ENCODE measurements at regions not wholly inside any gene's neighbourhood (a gene's known extent, or its start where the extent isn't known, plus 50 kb on each side); places are given as distances from the start of the nearest gene placed in this dataset.

- intact Hi-C loops (cut with DNase I) = no loop called here
- Histone ChIP-seq H3K4me1 (peaks cover 4 to 12% (median 8%) of the 10 kb centered on the region in 4 donors), H3K27ac (replicated peaks in 1 of 4) (no peak overlapping the region), H3K4me3 (no peak overlapping the region), H3K9me3 (no peaks in the 10 kb centered on the region), H3K36me3 (no peaks in the 10 kb centered on the region), H3K27me3 (no peaks in the 10 kb centered on the region)
- 91% methylated on average over 3 of the region's 3 CpGs for WGBS
- DNase-seq (ENCODE audit: extremely low spot score) = no peak
- TF ChIP-seq POLR2A (IDR thresholded peaks at IDR 0.05; ENCODE audit: low read depth) (no peak), POLR2AphosphoS5 (IDR thresholded peaks at IDR 0.05) (no peak)
Measured at GRCh38 chr15:70276401-70276800, 178.7 kb upstream of the TLE3 start.

- no peak overlapping the region for H3K4me3 ChIP-seq
- no peak overlapping the region for H3K27ac ChIP-seq (replicated peaks in 1 of 4)
- peaks cover 12 to 20% (median 16%) of the 10 kb centered on the region in 4 donors for H3K4me1 ChIP-seq
- DNase-seq (ENCODE audit: extremely low spot score) = no peak
- WGBS = 94% methylated on average over 8 of the region's 8 CpGs
- no peaks in the 10 kb centered on the region for H3K27me3 ChIP-seq
- no peak for TF ChIP-seq EP300 (IDR thresholded peaks at IDR 0.05)
- no peak for TF ChIP-seq POLR2A (IDR thresholded peaks at IDR 0.05; ENCODE audit: low read depth)
- TF ChIP-seq POLR2AphosphoS5 (IDR thresholded peaks at IDR 0.05) = no peak
- TF ChIP-seq, protein P1, sequence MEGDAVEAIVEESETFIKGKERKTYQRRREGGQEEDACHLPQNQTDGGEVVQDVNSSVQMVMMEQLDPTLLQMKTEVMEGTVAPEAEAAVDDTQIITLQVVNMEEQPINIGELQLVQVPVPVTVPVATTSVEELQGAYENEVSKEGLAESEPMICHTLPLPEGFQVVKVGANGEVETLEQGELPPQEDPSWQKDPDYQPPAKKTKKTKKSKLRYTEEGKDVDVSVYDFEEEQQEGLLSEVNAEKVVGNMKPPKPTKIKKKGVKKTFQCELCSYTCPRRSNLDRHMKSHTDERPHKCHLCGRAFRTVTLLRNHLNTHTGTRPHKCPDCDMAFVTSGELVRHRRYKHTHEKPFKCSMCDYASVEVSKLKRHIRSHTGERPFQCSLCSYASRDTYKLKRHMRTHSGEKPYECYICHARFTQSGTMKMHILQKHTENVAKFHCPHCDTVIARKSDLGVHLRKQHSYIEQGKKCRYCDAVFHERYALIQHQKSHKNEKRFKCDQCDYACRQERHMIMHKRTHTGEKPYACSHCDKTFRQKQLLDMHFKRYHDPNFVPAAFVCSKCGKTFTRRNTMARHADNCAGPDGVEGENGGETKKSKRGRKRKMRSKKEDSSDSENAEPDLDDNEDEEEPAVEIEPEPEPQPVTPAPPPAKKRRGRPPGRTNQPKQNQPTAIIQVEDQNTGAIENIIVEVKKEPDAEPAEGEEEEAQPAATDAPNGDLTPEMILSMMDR (IDR thresholded peaks at IDR 0.05) = no peak
- H3K36me3 ChIP-seq = no peaks in the 10 kb centered on the region
- no peaks in the 10 kb centered on the region for H3K9me3 ChIP-seq
- intact Hi-C loops (cut with DNase I) = no loop called here
Measured at GRCh38 chr15:70275461-70276138, 177.9 kb upstream of the TLE3 start.

DNA sequence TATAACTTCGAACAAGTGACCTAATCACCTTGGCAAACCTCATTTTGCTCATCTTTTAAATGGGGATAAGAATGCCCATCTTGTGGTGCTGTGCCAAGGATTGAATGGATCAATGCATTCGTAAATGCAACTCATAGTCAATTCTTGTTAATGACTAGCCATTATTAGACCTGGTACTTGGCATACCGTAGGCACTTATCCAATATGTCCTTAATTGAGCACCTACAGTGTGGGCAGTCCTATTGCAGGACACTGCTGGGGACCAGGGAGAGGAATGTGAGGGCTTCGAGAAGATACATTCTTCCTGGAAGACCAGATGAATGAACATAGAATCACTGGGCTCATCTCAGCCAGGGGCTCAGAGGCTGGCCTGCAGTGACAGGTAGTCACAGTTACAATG, 177.2 kb upstream of the TLE3 start:
- H3K4me3 ChIP-seq = no peak overlapping the region
- H3K4me1 ChIP-seq = peaks cover 16 to 27% (median 23%) of the 10 kb centered on the region in 4 donors
- no peak for DNase-seq (ENCODE audit: extremely low spot score)
- no peaks in the 10 kb centered on the region for H3K27me3 ChIP-seq
- H3K27ac ChIP-seq (replicated peaks in 1 of 4) = no peak overlapping the region
- H3K9me3 ChIP-seq = no peaks in the 10 kb centered on the region
- intact Hi-C loops (cut with DNase I) = loop anchor here (5.0 kb wide), 2 partner anchors 42 to 173 kb away; no protein-coding TSS in a partner anchor
- no peak for TF ChIP-seq POLR2AphosphoS5 (IDR thresholded peaks at IDR 0.05)
- TF ChIP-seq POLR2A (IDR thresholded peaks at IDR 0.05; ENCODE audit: low read depth) = no peak
- TF ChIP-seq, protein P1 (IDR thresholded peaks at IDR 0.05) = no peak
- TF ChIP-seq EP300 (IDR thresholded peaks at IDR 0.05) = no peak
- H3K36me3 ChIP-seq = no peaks in the 10 kb centered on the region
- WGBS = 72% methylated on average over 4 of the region's 4 CpGs

GRCh38 chr15:70274255-70274880, 176.7 kb upstream of the TLE3 start:
- Histone ChIP-seq H3K9me3 (no peaks in the 10 kb centered on the region), H3K27ac (replicated peaks in 1 of 4) (no peak overlapping the region), H3K36me3 (no peaks in the 10 kb centered on the region), H3K4me3 (no peak overlapping the region), H3K4me1 (peaks cover 21 to 32% (median 28%) of the 10 kb centered on the region in 4 donors), H3K27me3 (no peaks in the 10 kb centered on the region)
- 90% methylated on average over 3 of the region's 3 CpGs for WGBS
- intact Hi-C loops (cut with DNase I) = loop anchor here (5.0 kb wide), 2 partner anchors 43 to 172 kb away; no protein-coding TSS in a partner anchor
- no peak for DNase-seq (ENCODE audit: extremely low spot score)
- TF ChIP-seq EP300 (IDR thresholded peaks at IDR 0.05) = no peak
- TF ChIP-seq, protein P1 (IDR thresholded peaks at IDR 0.05) = no peak
- TF ChIP-seq POLR2AphosphoS5 (IDR thresholded peaks at IDR 0.05) = no peak
- TF ChIP-seq POLR2A (IDR thresholded peaks at IDR 0.05; ENCODE audit: low read depth) = no peak

GRCh38 chr15:70273808-70274207, 176.1 kb upstream of the TLE3 start:
- Histone ChIP-seq H3K36me3 (no peaks in the 10 kb centered on the region), H3K4me1 (peaks cover 27 to 35% (median 31%) of the 10 kb centered on the region in 4 donors), H3K27ac (replicated peaks in 1 of 4) (no peak overlapping the region), H3K9me3 (no peaks in the 10 kb centered on the region), H3K4me3 (no peak overlapping the region), H3K27me3 (no peaks in the 10 kb centered on the region)
- TF ChIP-seq POLR2AphosphoS5 (IDR thresholded peaks at IDR 0.05) (no peak), EP300 (IDR thresholded peaks at IDR 0.05) (no peak), POLR2A (IDR thresholded peaks at IDR 0.05; ENCODE audit: low read depth) (no peak)
- TF ChIP-seq, protein P1 (IDR thresholded peaks at IDR 0.05) = no peak
- DNase-seq (ENCODE audit: extremely low spot score) = no peak
- 91% methylated on average over 3 of the region's 3 CpGs for WGBS
- intact Hi-C loops (cut with DNase I) = loop anchor here (5.0 kb wide), 2 partner anchors 43 to 172 kb away; no protein-coding TSS in a partner anchor
